ENCODE measurements at regions not wholly inside any gene's neighbourhood (a gene's known extent, or its start where the extent isn't known, plus 50 kb on each side); places are given as distances from the start of the nearest gene placed in this dataset.

- DNase-seq (ENCODE audit: low read depth, low spot score) = peak; percentile 66
Measured at GRCh38 chr4:184310171-184310567, 92.5 kb upstream of the ENPP6 start.

- no peak for DNase-seq (ENCODE audit: low read depth, low spot score)
Measured at GRCh38 chr4:184309241-184310170, 91.8 kb upstream of the ENPP6 start.

GRCh38 chr4:184306949-184307348 lies 89.3 kb upstream of the ENPP6 start:
- no peak for DNase-seq (ENCODE audit: low read depth, low spot score)

- DNase-seq (ENCODE audit: low read depth, low spot score) = no peak
Measured at GRCh38 chr4:184306470-184306869, 88.8 kb upstream of the ENPP6 start.

GRCh38 chr4:184300816-184301215 lies 83.1 kb upstream of the ENPP6 start:
- DNase-seq (ENCODE audit: low read depth, low spot score) = no peak

GRCh38 chr4:184298254-184298653 lies 80.6 kb upstream of the ENPP6 start:
- DNase-seq (ENCODE audit: low read depth, low spot score) = no peak

- no peak for DNase-seq (ENCODE audit: low read depth, low spot score)
Measured at GRCh38 chr4:184295206-184295605, 77.5 kb upstream of the ENPP6 start.

- no peak for DNase-seq (ENCODE audit: low read depth, low spot score)
Measured at GRCh38 chr4:184294606-184295133, 77.0 kb upstream of the ENPP6 start.

- DNase-seq (ENCODE audit: low read depth, low spot score) = no peak
Measured at GRCh38 chr4:184293552-184293951, 75.9 kb upstream of the ENPP6 start.

- no peak for DNase-seq (ENCODE audit: low read depth, low spot score)
Measured at GRCh38 chr4:184292877-184293276, 75.2 kb upstream of the ENPP6 start.

- DNase-seq (ENCODE audit: low read depth, low spot score) = no peak
Measured at GRCh38 chr4:184292465-184292867, 74.8 kb upstream of the ENPP6 start.

GRCh38 chr4:184289179-184289535 lies 71.5 kb upstream of the ENPP6 start:
- DNase-seq (ENCODE audit: low read depth, low spot score) = no peak

GRCh38 chr4:184288451-184289178 lies 70.9 kb upstream of the ENPP6 start:
- peak; percentile 27 for DNase-seq (ENCODE audit: low read depth, low spot score)

GRCh38 chr4:184287697-184288255 lies 70.1 kb upstream of the ENPP6 start:
- peak; percentile 82 for DNase-seq (ENCODE audit: low read depth, low spot score)

GRCh38 chr4:184286358-184286757 lies 68.7 kb upstream of the ENPP6 start:
- DNase-seq (ENCODE audit: low read depth, low spot score) = no peak

- DNase-seq (ENCODE audit: low read depth, low spot score) = no peak
Measured at GRCh38 chr4:184284742-184285141, 67.1 kb upstream of the ENPP6 start.

GRCh38 chr4:184284336-184284690 lies 66.6 kb upstream of the ENPP6 start:
- no peak for DNase-seq (ENCODE audit: low read depth, low spot score)

- no peak for DNase-seq (ENCODE audit: low read depth, low spot score)
Measured at GRCh38 chr4:184283659-184284335, 66.1 kb upstream of the ENPP6 start.

- no peak for DNase-seq (ENCODE audit: low read depth, low spot score)
Measured at GRCh38 chr4:184282895-184283654, 65.4 kb upstream of the ENPP6 start.

- DNase-seq (ENCODE audit: low read depth, low spot score) = no peak
Measured at GRCh38 chr4:184282251-184282713, 64.6 kb upstream of the ENPP6 start.

Measured in ELF-1 (cell line).